GM12878 (cell line): ENCODE measurements at regions not wholly inside any gene's neighbourhood (a gene's known extent, or its start where the extent isn't known, plus 50 kb on each side); places are given as distances from the start of the nearest gene placed in this dataset.
"Not testable (repeated sequence)": the region's sequence is repeated elsewhere in the genome, so short reads cannot be mapped to it uniquely, and the experiment has no call there.

Experiments used
- ATAC-seq: fragments of 200-7000 bp; cut with Tn5 transposase; 3 replicates; pipeline ENCODE4 v1.9.1; 2020; ENCODE audit warnings: mild to moderate bottlenecking, moderate library complexity
- BruUV-seq: library from RNA; stranded (reverse); fragments of 400-500 nt; replicated peaks from 2 replicates; lab custom pipeline; 2021; lab: Mats Ljungman, UMichigan
- CTCF ChIA-PET: fragments of 300-600 bp; sonication (Branson Sonifier 250); formaldehyde crosslinking; extraction: SDS; loops from one replicate; lab custom pipeline; 2021; ENCODE audit warnings: inconsistent platforms; lab: Yijun Ruan, JAX
- POLR2A ChIA-PET: fragments of 350-600 bp; formaldehyde crosslinking; extraction: SDS; loops from one replicate; lab custom pipeline; 2021; ENCODE audit warnings: inconsistent platforms; lab: Charles Lee
- RAD21 ChIA-PET: fragments of 300-600 bp; sonication (Branson Sonifier 250); formaldehyde crosslinking; loops from one replicate; lab custom pipeline; 2023; ENCODE audit warnings: antibody characterized with exemption; ENCODE audit not compliant: unreplicated experiment; lab: Charles Lee
- SMC1A ChIA-PET: fragments of 300-600 bp; sonication (Branson Sonifier 250); formaldehyde crosslinking; loops from one replicate; lab custom pipeline; 2023; ENCODE audit not compliant: unreplicated experiment, uncharacterized antibody; lab: Charles Lee
- DNase-seq: peaks from one replicate; pipeline ENCODE4 v3.0.0-alpha.2; 2011; ENCODE audit warnings: low read depth, low spot score
- FAIRE-seq: peaks from 3 replicates; lab custom pipeline; 2011; peaks lifted over from hg19 to GRCh38; lab: Jason Lieb, UNC
- H2AFZ ChIP-seq: 2 replicates; pipeline ENCODE4 v1.6.0; 2011; ENCODE audit warnings: low read depth, low read length, control low read depth; ENCODE audit not compliant: control insufficient read depth
- H3K27ac ChIP-seq: 2 replicates; pipeline ENCODE4 v1.5.1; 2011; ENCODE audit warnings: control low read depth; ENCODE audit not compliant: control insufficient read depth, insufficient read depth
- H3K27me3 ChIP-seq, 2 experiments: replicated peaks in 1 of 2; 2 replicates each; pipeline versions ENCODE4 v1.6.0 to v1.6.1; 2011; ENCODE audit warnings: low read length in 1 of 2; ENCODE audit not compliant: control insufficient read depth in 2 of 2, insufficient read depth in 2 of 2
- H3K36me3 ChIP-seq, 2 experiments: 2 replicates each; pipeline ENCODE4 v1.5.1; 2011; ENCODE audit warnings: low read length in 1 of 2; ENCODE audit not compliant: control insufficient read depth in 2 of 2, insufficient read depth in 2 of 2
- H3K4me1 ChIP-seq: 2 replicates; pipeline ENCODE4 v1.6.1; 2011; ENCODE audit warnings: mild to moderate bottlenecking, low read length, moderate library complexity, mixed read lengths; ENCODE audit not compliant: control insufficient read depth, insufficient read depth
- H3K4me2 ChIP-seq: 2 replicates; pipeline ENCODE4 v1.6.0; 2011; ENCODE audit warnings: control low read depth; ENCODE audit not compliant: control insufficient read depth, insufficient read depth
- H3K4me3 ChIP-seq: fragments of 200-600 bp; sonication (generic); 2 replicates; pipeline ENCODE4 v1.5.1; 2016
- H3K79me2 ChIP-seq: 2 replicates; pipeline ENCODE4 v1.6.0; 2011; ENCODE audit warnings: low read length; ENCODE audit not compliant: control insufficient read depth, insufficient read depth
- H3K9ac ChIP-seq: 2 replicates; pipeline ENCODE4 v1.8.0; 2011; ENCODE audit warnings: low read length, control low read depth, mixed read lengths; ENCODE audit not compliant: control insufficient read depth, insufficient read depth
- H3K9me3 ChIP-seq: replicated peaks from 3 replicates; pipeline ENCODE4 v1.5.1; 2011; ENCODE audit warnings: mild to moderate bottlenecking, low read length; ENCODE audit not compliant: control insufficient read depth, insufficient read depth
- H4K20me1 ChIP-seq: 2 replicates; pipeline ENCODE4 v1.6.0; 2011; ENCODE audit not compliant: control insufficient read depth, insufficient read depth
- IKZF2 ChIP-seq, 2 experiments: fragments of 450-650 bp; IDR thresholded peaks; 2 replicates each; pipeline ENCODE4 v1.6.1; 2017; ENCODE audit warnings: mild to moderate bottlenecking in 2 of 2, moderate library complexity in 2 of 2
- JUNB ChIP-seq: IDR thresholded peaks from 2 replicates; pipeline ENCODE4 v1.6.1; 2016; ENCODE audit warnings: antibody characterized with exemption, mild to moderate bottlenecking
- MLLT1 ChIP-seq: fragments of 450-650 bp; IDR thresholded peaks from 2 replicates; pipeline ENCODE4 v1.6.1; 2016; ENCODE audit warnings: mild to moderate bottlenecking
- MTA2 ChIP-seq: fragments of 450-650 bp; IDR thresholded peaks from 2 replicates; pipeline ENCODE4 v1.6.1; 2016; ENCODE audit warnings: low read depth, mild to moderate bottlenecking, moderate library complexity
- RUNX3 ChIP-seq: IDR thresholded peaks from 2 replicates; pipeline ENCODE4 v1.6.1; 2012; ENCODE audit warnings: low read length, inconsistent platforms
- TCF7 ChIP-seq: IDR thresholded peaks from 2 replicates; pipeline ENCODE4 v1.6.1; 2014; ENCODE audit warnings: antibody characterized with exemption, borderline replicate concordance
- WGBS: methylation state at CpG from one replicate; pipeline ENCODE4 v1.1.6; 2016; ENCODE audit warnings: low lambda C conversion rate; ENCODE audit not compliant: insufficient replicate concordance, insufficient coverage; ENCODE audit errors: missing lambda C conversion rate; 5-methylcytosine and 5-hydroxymethylcytosine counted together
- in situ Hi-C: fragments of 300-500 bp; cut with MboI; formaldehyde crosslinking; loops from 9 replicates; pipeline ENCODE4 v1.14.3; 2018; ENCODE audit warnings: mixed read lengths
- intact Hi-C: fragments of 100-400 bp; cut with micrococcal nuclease; formaldehyde crosslinking; loops from one replicate; pipeline ENCODE4 v1.14.2; 2022; ENCODE audit not compliant: unreplicated experiment

DNA sequence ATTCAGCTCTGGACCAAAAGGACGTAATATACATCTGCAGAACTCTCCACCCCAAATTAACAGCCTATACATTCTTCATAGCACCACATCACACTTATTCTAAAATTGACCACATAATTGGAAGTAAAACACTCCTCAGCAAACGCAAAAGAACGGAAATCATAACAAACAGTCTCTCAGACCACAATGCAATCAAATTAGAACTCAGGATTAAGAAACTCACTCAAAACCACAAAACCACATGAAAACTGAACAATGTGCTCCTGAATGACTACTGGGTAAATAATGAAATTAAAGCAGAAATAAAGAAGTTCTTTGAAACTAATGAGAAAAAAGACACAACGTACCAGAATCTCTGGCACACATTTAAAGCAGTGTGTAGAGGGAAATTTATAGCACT, 322.9 kb downstream of the LRRC3B start:
- H3K4me2 ChIP-seq, BruUV-seq: not testable (repeated sequence)
- 20% methylated on average over 4 of the region's 4 CpGs for WGBS

GRCh38 chr3:26960382-26960781, 337.8 kb downstream of the LRRC3B start:
- ChIA-PET RAD21 (no interaction called here), CTCF (no interaction called here), SMC1A (interaction anchor here (1.7 kb wide), 2 partner anchors 14 to 16 kb away, joined by 4 to 5 read pairs; no protein-coding TSS in a partner anchor), POLR2A (interaction anchor here (0.6 kb wide), 1 partner anchor 46 kb away, joined by 3 read pairs; no protein-coding TSS in a partner anchor)
- no peak for DNase-seq
- intact Hi-C loops, result no loop called here
- ATAC-seq, result peak; percentile 44
- 0% methylated on average over 1 of the region's 1 CpG for WGBS
- H3K27me3 ChIP-seq, result no peaks in the 10 kb centered on the region
- TF ChIP-seq JUNB, result peak; percentile 46; the same call in 1 of the 2 replicates
- TF ChIP-seq TCF7, result no peak
- no peak overlapping the region for H3K4me2 ChIP-seq
- no peaks in the 10 kb centered on the region for H3K79me2 ChIP-seq
- no TSS peak for BruUV-seq
- H3K27ac ChIP-seq, result no peak overlapping the region
- no peaks in the 10 kb centered on the region for H4K20me1 ChIP-seq
- H2AFZ ChIP-seq, result no peak overlapping the region
- no peak overlapping the region for H3K9ac ChIP-seq
- H3K4me3 ChIP-seq, result no peak overlapping the region
- H3K4me1 ChIP-seq, result peaks cover 8% of the 10 kb centered on the region
- peaks cover 3% of the 10 kb centered on the region; the same call in 2 of the 3 replicates for H3K9me3 ChIP-seq
- in situ Hi-C loops, result no loop called here
- no peaks in the 10 kb centered on the region for H3K36me3 ChIP-seq
- FAIRE-seq, result no peak

More for the DNA sequence above, 322.9 kb downstream of the LRRC3B start:
- intact Hi-C loops, in situ Hi-C loops, H4K20me1 ChIP-seq, CTCF ChIA-PET, DNase-seq, RAD21 ChIA-PET, H3K27ac ChIP-seq, H2AFZ ChIP-seq, H3K36me3 ChIP-seq, ATAC-seq, H3K9me3 ChIP-seq, H3K79me2 ChIP-seq, H3K27me3 ChIP-seq, H3K9ac ChIP-seq, POLR2A ChIA-PET, H3K4me3 ChIP-seq, H3K4me1 ChIP-seq, FAIRE-seq: not testable (repeated sequence)
- SMC1A ChIA-PET, result interaction anchor here (1.2 to 2.0 kb wide), 2 partner anchors 11 to 15 kb away, joined by 5 to 11 read pairs; no protein-coding TSS in a partner anchor
- TF ChIP-seq RUNX3 (peak; percentile 31; the same call in 1 of the 2 replicates), IKZF2 (IDR thresholded peaks at IDR 0.05) (peak in 1 of 2 experiments; percentile 37; a peak in 1 of 4 replicates), MTA2 (peak; percentile 84), MLLT1 (peak; percentile 73; the same call in 1 of the 2 replicates)
